NOMO-1 treated with dmso at 0.1 percent for 144 hours (cell line): ENCODE measurements at regions not wholly inside any gene's neighbourhood (a gene's known extent, or its start where the extent isn't known, plus 50 kb on each side); places are given as distances from the start of the nearest gene placed in this dataset.

Experiments
- DNase-seq: peaks from one replicate; lab custom pipeline; 2025; ENCODE audit not compliant: unreplicated experiment; lab: John Stamatoyannopoulos, UW

DNA sequence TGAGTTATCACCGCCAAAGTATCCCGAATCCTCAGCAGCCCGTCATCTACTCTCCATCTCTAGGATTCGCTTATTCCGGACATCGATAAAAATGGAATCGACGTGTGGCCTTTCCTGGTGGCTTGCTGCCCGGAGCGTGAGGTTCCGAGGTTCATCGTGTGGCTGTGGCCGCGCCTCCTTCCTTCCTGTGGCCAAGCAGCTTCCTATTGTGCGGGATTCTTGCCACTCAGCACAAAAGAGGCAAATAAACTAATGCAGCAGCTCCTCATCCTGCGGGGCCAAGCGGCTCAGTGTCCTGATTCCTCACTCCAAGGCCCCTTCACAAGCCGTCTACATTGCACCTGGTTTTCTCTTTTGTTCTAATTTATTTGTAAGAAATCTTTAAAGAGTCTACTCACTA, 800.9 kb downstream of the CDH9 start:
- DNase-seq, result no peak

DNA sequence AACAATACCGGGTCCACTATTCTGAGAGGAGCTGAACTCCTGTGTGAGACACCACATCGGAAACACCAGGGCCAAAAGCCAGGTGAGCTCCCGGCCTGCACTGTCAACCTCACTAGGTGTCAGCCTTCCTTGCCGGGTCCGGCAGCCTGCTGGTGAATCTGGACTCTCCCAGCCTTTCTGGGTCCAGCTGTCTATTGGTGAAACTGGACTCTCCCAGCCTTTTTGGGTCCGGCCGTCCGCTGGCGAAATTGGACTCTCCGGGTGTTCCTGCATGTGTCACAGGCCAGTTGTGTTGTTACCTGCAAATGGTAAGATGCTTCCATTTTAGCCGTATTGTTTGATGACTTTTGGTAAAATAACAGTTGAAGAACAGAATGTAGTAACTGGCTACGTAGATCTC, 801.5 kb downstream of the CDH9 start:
- no peak for DNase-seq

DNA sequence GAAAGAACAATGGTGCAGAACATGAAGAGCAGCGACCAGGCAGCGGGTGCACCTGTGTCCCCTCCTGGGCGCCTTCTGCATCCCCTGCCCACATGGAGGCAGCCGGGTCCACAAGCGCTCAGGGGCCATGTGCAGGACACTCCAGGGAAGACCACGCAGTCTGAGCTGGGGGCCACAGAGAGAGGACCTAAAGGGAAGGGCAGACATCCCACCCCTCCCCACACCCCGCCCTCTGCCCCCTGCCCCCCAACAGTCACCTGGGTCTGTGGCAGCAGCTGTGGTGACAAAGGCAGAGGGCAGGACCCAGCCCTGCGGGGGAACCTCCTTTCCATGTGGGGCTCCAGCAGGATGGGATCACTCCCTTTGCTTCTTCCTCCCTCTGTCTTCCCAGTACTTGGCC, 805.7 kb downstream of the CDH9 start:
- DNase-seq, result no peak

DNA sequence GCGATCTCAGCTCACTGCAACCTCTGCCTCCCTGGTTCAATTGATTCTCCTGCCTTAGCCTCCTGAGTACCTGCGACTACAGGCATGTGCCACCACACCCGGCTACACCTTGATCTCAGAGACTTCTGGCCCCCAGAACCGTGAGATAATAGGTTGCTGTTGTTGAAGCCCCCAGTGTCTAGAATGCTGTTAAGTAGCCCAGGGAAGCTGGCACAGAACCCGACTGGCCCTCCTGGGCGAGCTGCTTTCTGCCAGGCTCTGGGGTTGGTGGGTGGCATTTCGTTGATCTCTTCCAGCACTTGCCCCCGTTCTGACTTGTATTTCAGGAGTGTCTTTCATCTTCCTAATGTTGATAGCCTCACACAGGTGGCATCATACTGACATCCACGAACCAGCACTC, 807.1 kb downstream of the CDH9 start:
- DNase-seq, result no peak

DNA sequence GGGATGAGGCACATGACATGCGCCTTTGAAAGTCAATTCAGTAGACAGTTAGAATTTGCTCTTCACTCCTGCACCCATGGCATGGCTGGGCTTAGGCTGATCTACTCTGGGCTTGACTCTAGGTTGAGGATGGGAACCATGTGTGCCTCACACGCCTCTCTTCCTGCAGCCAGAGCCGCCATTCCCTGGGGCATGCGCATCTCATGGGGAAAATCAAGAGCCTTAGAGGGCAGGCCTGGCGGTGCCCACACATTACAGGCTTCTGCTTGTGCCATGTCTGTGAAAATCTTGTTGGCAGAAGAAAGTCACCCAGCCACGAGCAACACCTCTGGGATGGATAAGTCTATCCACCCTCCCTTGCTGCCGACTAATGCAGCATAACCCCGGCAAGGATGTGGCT, 808.5 kb downstream of the CDH9 start:
- DNase-seq, result no peak

DNA sequence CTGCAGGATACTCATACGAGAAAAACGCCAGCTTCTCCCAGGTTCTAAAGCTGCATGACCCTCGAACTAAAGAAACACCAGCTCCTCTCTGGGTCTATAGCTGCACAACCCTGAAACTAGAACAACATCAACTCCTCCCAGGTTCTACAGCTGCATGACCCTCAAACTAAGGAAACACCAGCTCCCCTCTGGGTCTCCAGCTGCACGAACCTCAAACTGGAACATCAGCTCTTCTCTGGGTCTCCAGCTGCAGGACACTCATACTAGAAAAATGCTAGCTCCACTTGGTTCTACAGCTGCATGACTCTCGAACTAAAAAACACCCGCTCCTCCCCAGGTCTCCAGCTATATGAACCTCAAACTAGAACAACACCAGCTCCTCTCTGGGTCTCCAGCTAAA, 811.1 kb downstream of the CDH9 start:
- no peak for DNase-seq

DNA sequence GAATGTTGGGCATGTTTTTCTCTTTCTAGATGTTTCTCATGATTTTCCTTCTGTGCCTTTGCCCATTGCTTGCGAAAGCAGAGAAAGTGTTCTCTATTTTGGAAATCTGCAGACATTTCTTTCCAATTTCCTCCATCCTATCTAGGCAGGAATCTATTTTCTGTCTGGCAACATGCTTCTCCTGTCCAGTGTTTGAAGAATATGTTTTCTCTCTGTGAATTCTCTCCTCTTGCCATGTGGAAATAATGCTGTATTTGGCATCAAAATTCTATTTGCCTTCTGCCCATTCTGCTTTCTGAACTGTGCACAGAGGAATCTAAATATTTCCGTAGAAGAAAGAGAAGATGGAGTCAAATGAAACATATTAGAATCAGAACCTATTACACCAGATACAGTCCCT, 833.3 kb downstream of the CDH9 start:
- no peak for DNase-seq

DNA sequence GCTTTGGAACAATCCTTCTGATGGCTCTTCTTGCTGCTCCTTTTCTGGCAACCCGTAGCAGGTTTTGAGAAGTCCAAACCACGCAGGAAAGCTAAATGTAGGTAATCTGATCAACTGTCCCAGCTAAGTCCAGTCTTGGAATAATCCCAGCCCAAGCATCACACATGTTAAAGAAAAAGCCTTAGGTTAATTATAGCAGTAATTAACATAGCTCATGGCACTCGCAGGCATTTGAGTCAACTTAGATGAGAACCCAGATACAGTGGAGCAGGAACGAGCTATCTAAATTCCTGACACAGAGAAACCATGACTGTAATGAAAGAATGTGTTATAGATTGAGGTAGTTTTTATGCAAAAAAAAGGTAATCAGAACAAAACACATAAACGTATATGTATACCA, 844.8 kb downstream of the CDH9 start:
- DNase-seq, result no peak

DNA sequence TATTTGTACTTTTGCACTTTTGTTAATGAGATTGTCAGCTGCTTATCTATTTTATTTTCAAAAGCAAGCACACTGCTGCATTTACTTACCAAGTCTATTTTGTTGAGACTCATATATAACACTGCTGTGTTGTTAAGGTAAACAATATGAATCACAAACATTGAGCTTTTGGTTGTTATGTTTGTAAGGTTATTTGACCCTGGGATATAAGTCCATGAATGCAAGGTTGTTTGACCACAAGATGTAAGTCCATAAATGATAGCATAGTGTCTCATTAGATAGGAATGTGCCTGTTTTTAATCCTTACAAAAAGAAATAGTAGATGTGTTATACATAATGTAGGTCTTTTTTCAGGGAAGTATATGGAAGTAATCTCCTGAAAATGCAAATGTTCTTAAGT, 845.9 kb downstream of the CDH9 start:
- no peak for DNase-seq

DNA sequence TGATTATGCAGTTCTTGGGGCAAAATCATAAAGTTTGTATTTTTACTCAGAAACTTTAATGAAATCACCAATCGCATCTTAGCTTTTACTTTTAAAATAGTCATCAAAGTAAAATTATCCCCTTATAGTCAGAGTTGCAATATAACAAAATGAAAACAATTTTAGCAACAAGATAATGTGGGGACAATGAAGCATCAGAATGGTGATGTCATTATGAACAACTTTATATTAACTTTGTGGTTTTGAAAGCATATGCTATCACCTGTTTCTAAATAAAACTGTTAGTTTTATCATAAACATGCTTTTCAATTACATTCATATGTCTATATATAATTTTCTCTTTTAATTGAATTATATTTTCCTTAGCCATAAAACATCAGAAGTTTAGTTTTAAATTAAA, 856.8 kb downstream of the CDH9 start:
- no peak for DNase-seq

DNA sequence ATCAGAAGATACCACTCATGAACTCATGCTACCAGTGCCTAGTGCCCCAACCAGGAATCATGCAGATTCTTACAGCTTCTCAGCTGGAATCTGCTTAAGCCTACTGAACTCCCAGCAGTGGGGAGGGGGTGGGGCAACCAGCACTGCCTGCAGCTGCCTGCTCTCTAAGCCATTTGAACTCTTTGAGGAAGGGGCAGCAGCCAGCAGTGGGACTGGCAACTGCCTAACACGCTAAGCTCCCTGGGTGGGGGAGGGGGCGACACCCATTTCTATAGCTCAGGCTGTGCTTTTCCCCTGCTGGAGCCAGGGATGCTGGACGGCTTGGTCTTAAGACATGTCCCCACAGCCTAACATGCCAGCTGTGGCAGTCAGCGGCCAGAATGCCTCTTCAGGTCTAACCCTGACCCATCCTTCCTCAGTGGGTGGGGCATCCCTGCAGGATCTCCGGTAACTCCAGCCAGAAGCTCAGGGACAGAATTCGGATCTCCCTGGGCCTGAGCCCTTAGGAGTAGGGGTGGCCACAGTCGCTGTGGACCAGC, 889.7 kb downstream of the CDH9 start:
- no peak for DNase-seq

DNA sequence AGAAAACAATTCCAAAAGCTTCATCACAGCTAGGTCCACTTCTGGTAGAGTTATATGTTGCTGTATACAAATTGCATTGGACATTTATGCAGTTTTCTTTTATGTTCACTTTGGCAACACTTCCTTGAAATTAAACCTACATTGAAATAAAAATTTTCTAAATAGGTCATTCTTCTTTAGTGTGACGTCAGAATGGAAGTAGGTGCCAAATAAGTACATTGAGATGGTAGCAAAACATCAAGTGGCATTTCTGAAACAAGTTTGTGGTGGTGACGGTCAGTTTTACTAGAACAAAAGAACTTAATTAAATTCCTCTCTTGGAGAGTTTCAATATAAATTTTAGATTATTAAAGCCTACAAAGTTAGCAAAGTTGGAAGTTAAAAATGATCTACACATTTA, 895.1 kb downstream of the CDH9 start:
- no peak for DNase-seq

DNA sequence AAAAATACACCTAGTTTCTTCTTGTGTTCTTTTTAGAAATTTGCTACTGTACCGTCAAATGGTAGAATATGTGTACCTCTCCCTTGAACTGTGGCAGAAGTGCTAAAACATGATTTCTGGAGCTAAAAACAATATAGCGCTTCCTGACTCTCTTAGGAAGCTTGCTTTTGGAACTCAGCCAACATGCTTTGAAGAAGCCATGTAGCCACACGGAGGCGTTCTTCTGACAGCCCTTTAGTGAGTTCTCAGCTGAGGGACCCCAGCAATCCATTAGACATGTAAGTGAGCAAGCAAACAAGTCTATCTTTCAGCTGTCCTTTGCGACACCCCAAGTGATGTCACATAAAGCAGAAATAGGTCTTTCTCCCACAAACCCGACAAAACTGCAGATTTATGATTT, 917.0 kb downstream of the CDH9 start:
- no peak for DNase-seq

DNA sequence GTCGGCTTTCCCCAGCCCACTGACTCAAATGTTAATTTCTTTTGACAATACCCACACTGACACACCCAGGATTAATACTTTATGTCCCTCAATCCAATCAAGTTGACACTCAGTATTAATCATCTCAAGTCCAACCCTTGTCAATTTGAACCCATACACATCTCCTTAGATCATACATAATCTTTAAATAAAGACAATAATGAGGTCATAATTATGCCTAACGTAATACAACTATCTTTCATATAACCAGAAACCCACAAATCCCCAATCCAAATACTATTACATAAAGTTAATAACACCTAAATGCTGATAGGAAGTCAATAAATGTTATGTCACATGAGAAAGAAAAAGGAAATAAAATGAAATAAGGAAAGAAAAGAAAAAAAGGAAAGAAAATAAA, 934.2 kb downstream of the CDH9 start:
- DNase-seq, result no peak

DNA sequence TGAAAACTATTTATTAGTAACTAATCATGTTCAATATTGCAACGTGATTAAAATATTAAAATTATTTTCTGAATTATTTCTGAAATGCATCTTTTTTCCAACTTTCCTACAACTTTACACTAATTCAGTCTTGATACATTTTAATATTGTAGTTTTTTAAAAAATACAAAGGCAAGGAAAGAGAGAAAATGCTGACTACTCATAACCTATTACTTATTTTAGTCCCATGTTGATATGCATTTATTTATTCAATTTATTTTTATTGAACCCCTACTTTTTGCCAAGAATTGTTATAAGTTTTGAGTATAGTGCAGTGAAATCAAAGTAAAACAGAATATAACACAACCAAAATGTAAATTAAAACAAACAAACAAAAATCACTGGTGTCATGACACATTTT, 978.2 kb downstream of the CDH9 start:
- no peak for DNase-seq

DNA sequence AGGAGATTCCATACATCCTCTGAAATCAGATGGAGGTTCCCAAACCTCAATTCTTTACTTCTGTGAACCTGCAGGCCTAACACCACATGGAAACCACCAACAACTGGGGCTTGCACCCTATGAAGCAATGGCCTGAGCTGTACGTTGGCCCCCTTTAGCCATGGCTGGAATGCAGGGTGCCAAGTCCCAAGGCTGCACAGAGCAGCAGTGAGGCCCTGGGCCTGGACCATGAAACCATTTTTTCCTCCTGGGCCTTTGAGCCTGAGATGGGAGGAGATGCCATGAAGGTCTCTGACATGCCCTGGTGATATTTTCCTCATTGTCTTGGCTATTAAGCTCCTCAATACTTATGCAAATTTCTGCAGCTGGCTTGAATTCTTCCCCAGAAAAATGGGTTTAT, 983.8 kb downstream of the CDH9 start:
- no peak for DNase-seq

DNA sequence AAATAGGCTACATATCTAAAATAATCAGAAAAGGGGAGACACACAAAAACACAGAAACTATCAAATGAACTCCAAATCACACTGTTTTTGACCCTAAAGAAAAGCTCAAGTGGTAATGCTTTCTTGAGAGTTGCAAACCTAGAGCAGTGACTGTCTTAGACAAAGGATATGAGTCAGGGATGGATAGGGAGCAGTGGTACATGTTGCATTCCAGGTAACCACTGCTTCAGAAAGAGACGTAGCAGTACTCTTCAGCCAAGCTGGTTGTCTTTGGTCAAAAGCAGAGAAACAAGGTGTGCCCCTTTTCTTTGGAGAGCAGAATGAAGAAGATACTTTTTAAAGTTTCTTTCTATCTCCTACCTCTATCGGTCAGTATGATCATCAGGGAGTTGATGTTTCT, 1003.6 kb downstream of the CDH9 start:
- DNase-seq, result no peak

DNA sequence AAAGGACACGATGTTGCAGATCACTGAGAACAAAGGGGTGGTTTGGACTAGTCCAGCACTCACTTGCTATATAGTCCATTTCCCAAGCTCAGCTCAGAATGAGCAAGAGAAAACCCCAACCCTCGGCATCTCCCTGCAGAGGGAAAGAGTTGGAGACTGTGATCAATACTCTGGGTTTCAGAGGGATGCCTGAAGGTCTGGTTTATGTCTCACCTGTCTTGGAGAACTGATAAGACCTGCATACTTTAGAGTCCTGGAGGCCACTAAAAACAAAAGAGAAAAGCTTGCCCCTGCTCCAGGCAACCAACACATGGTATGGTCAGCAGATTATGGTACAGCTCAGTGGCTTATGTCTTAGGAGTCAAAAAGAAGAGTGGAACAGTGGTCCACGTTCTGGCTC, 1006.9 kb downstream of the CDH9 start:
- no peak for DNase-seq

DNA sequence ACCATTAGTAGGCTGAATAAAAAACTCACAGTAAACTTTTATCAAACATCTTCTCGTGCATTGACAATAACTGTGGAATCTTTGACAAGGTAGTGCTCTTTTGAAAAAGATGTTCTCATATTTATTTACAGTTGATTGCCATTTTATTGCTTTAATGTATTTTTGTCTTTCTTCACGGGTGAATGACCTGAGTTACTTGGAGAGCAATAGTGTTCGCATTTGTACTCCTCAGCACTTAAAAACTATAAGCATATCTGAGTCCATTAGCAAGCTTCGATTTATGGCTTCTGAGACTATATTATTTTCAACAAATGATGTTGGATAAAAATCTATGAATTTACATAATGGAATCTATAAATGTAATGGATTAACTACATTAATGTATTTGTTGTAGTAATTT, 1012.3 kb downstream of the CDH9 start:
- DNase-seq, result no peak

DNA sequence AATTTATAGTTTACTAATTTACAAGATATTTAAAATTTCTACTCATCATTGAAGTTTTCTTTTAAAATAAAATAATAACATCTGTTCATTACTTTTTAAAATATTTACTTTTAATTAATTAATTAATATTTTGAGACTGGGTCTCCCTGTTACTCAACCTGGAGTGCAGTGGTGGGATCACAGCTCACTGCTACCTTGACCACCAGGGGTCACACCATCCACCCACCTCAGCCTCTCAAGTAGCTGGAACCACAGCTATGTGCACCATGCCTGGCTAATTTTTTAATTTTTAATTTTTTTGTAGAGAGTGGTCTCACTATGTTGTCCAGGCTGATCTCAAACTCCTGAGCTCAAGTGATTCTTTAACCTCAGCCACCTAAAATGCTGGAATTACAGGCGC, 1013.6 kb downstream of the CDH9 start:
- DNase-seq, result no peak

DNA sequence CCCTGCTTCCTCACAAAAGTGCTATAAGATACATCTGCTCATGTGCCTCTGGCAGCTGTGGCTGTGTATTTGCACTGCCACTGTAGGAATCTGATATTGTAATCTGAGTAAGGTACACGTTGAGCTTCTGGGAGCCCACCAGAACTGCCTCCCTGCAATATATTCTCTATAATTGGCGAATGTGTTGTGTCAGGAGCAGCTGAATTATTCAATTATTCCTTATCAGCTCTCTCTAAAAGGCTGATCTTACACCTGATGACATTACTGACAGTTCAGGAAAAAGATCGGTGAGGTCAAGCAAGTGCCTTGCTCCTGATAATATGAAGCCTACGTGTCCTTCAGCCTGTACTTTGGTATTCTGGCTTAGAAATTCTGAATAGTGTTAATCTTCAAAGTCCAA, 1015.0 kb downstream of the CDH9 start:
- no peak for DNase-seq

DNA sequence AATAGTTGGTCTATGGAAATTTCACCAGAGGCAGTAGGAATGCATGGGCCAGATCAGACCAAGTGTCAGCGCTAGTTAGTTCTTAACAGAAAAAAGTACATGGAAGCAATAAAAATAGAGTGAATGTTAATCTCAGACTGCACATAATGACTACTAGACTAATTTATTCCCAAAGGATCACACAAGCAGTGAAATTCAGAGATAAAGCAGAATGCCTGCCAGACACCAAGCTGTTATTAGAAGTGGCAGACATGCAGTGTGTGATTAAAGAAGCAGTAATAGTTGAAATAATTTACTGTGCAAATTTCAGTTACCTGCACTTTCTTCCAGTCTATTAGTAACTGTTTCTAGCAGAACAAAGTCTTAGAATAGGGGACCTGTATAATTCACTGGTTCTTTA, 1024.2 kb downstream of the CDH9 start:
- DNase-seq, result no peak

DNA sequence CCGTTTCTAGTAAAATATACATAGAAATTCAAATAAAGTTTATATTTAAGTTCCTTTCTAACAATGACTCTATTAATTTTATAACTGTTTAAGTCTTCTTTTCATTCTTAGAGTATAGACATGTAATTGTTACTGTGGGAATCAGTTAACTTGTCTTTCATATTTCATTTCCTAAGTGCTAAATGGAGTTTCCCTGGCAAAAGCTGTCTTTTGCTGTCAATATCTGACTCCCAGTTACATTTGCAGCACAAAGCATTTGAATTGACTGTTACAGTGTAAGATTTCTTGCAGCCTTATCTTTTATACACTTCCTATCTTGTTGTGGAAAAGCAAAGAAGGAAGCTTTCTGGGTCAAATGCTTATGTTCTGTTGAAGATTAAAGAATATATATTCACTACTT, 1026.3 kb downstream of the CDH9 start:
- no peak for DNase-seq

DNA sequence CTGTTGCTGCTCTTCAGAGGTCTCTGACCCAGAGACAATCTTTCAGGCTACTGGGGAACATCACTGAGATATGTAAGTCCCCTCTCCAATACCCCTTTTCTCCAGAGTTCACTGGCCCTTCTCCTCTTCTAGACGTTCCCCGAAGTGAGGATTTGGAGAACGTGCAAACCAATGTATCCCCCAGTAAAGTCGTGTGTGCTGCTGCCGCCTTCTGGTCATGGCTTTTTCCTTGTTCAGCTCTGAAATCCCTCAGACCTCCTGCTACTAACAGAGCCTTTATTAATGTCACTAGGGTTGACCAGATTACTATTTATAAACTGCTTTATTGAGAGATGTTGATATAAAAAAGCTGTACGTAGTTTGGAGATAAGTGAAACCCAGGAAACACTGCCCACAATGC, 1028.6 kb downstream of the CDH9 start:
- DNase-seq, result no peak
